GM12878 (cell line): ENCODE measurements at regions not wholly inside any gene's neighbourhood (a gene's known extent, or its start where the extent isn't known, plus 50 kb on each side); places are given as distances from the start of the nearest gene placed in this dataset.

Source experiments
- GABPA ChIP-seq: IDR thresholded peaks from 2 replicates; pipeline ENCODE4 v1.6.1; 2014; ENCODE audit warnings: antibody characterized with exemption, low read depth, mild to moderate bottlenecking, inconsistent platforms
- NR2C2 ChIP-seq: IDR thresholded peaks from 2 replicates; pipeline ENCODE4 v1.6.1; 2011; ENCODE audit warnings: borderline replicate concordance, low read depth; ENCODE audit not compliant: control insufficient read depth, insufficient read length
- ZNF274 ChIP-seq: IDR thresholded peaks from one replicate; pipeline ENCODE4 v1.8.0; 2011; ENCODE audit not compliant: insufficient read length, insufficient read depth
- TF ChIP-seq, protein P1 (sequence below): IDR thresholded peaks from 2 replicates; pipeline ENCODE4 v1.6.1; 2011; ENCODE audit warnings: low read depth, low read length, improper control_type of control experiment, borderline replicate concordance

DNA sequence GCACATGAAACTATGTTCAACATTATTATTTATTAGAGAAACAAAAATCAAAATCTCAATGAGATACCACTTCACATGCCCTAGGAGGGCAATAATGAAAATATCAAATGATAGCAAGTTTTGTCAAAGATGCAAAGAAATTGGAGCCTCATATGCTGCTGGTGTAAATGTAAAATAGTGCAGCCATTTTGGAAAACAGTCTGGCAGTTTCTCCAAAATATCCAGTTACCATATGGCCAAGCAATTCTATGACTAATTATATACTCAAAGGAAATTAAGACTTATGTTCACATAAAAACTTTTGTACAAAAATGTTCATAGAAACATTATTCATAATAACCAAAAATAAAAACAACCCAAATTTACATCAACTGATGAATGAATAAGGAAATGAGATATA is 313.6 kb upstream of the LMO3 start:
- no peak for TF ChIP-seq GABPA
- TF ChIP-seq NR2C2: no peak
- no peak for TF ChIP-seq ZNF274
- TF ChIP-seq, protein P1, sequence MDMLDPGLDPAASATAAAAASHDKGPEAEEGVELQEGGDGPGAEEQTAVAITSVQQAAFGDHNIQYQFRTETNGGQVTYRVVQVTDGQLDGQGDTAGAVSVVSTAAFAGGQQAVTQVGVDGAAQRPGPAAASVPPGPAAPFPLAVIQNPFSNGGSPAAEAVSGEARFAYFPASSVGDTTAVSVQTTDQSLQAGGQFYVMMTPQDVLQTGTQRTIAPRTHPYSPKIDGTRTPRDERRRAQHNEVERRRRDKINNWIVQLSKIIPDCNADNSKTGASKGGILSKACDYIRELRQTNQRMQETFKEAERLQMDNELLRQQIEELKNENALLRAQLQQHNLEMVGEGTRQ: no peak
